ENCODE measurements at regions not wholly inside any gene's neighbourhood (a gene's known extent, or its start where the extent isn't known, plus 50 kb on each side); places are given as distances from the start of the nearest gene placed in this dataset.

- DNase-seq, result no peak
- H3K9me3 ChIP-seq, result no peaks in the 10 kb centered on the region
- no peaks in the 10 kb centered on the region for H3K36me3 ChIP-seq
- ATAC-seq (ENCODE audit: low FRiP score in 2 of 2), result no peak
- no peak overlapping the region for H3K27ac ChIP-seq
- no peaks in the 10 kb centered on the region for H3K4me1 ChIP-seq
- H3K27me3 ChIP-seq, result no peaks in the 10 kb centered on the region
- no peak overlapping the region for H3K4me3 ChIP-seq
- TF ChIP-seq CTCF (IDR thresholded peaks at IDR 0.05) (no peak), EP300 (IDR thresholded peaks at IDR 0.05) (no peak), POLR2AphosphoS5 (IDR thresholded peaks at IDR 0.05) (no peak), POLR2A (IDR thresholded peaks at IDR 0.05) (no peak)
- 56 to 79% methylated on average over 1 of the region's 1 CpG for WGBS, 2 donors
Observed at GRCh38 chr2:2519381-2519780, 188.3 kb upstream of the MYT1L start.

GRCh38 chr2:2517399-2517798 lies 186.3 kb upstream of the MYT1L start:
- TF ChIP-seq EP300 (IDR thresholded peaks at IDR 0.05), result no peak
- no peak for TF ChIP-seq POLR2A (IDR thresholded peaks at IDR 0.05)
- no peak for TF ChIP-seq POLR2AphosphoS5 (IDR thresholded peaks at IDR 0.05)
- TF ChIP-seq CTCF (IDR thresholded peaks at IDR 0.05), result no peak
- no peak overlapping the region for H3K4me3 ChIP-seq
- H3K27me3 ChIP-seq, result no peaks in the 10 kb centered on the region
- H3K27ac ChIP-seq, result no peak overlapping the region
- 61 to 100% methylated on average over 1 to 2 of the region's 2 CpGs for WGBS, 2 donors
- no peak for DNase-seq
- ATAC-seq (ENCODE audit: low FRiP score in 2 of 2), result no peak
- H3K9me3 ChIP-seq, result no peaks in the 10 kb centered on the region
- no peaks in the 10 kb centered on the region for H3K4me1 ChIP-seq
- H3K36me3 ChIP-seq, result no peaks in the 10 kb centered on the region

- Histone ChIP-seq H3K36me3 (no peaks in the 10 kb centered on the region), H3K27me3 (no peaks in the 10 kb centered on the region), H3K4me1 (no peaks in the 10 kb centered on the region), H3K27ac (no peak overlapping the region), H3K4me3 (no peak overlapping the region), H3K9me3 (no peaks in the 10 kb centered on the region)
- 83 to 88% methylated on average over 14 of the region's 14 CpGs for WGBS, 2 donors
- ATAC-seq (ENCODE audit: low FRiP score in 2 of 2) (no peak), DNase-seq (peak in 1 of 2 donors; percentile 20)
- no peak for TF ChIP-seq EP300 (IDR thresholded peaks at IDR 0.05)
- no peak for TF ChIP-seq POLR2A (IDR thresholded peaks at IDR 0.05)
Observed at GRCh38 chr2:2516386-2516785, 185.3 kb upstream of the MYT1L start.

- DNase-seq (peak in 1 of 2 donors; percentile 32), ATAC-seq (ENCODE audit: low FRiP score in 2 of 2) (no peak)
- no peak overlapping the region for H3K27ac ChIP-seq
- H3K27me3 ChIP-seq, result no peaks in the 10 kb centered on the region
- no peak for TF ChIP-seq POLR2AphosphoS5 (IDR thresholded peaks at IDR 0.05)
- TF ChIP-seq EP300 (IDR thresholded peaks at IDR 0.05), result no peak
- no peak for TF ChIP-seq CTCF (IDR thresholded peaks at IDR 0.05)
- no peak for TF ChIP-seq POLR2A (IDR thresholded peaks at IDR 0.05)
- H3K36me3 ChIP-seq, result no peaks in the 10 kb centered on the region
- WGBS, 2 donors, result 82 to 83% methylated on average over 10 of the region's 10 CpGs
- no peak overlapping the region for H3K4me3 ChIP-seq
- no peaks in the 10 kb centered on the region for H3K9me3 ChIP-seq
- no peaks in the 10 kb centered on the region for H3K4me1 ChIP-seq
Observed at GRCh38 chr2:2512931-2513330, 181.9 kb upstream of the MYT1L start.

- DNase-seq, result peak in 1 of 2 donors; percentile 59
- TF ChIP-seq EP300 (IDR thresholded peaks at IDR 0.05) (no peak), POLR2AphosphoS5 (IDR thresholded peaks at IDR 0.05) (no peak), CTCF (IDR thresholded peaks at IDR 0.05) (no peak), POLR2A (IDR thresholded peaks at IDR 0.05) (no peak)
Observed at GRCh38 chr2:2507417-2507997, 176.4 kb upstream of the MYT1L start.

More at GRCh38 chr2:2507417-2507997, 176.4 kb upstream of the MYT1L start:
- no peaks in the 10 kb centered on the region for H3K9me3 ChIP-seq
- no peak for ATAC-seq (ENCODE audit: low FRiP score in 2 of 2)
- H3K27me3 ChIP-seq, result no peaks in the 10 kb centered on the region
- no peak overlapping the region for H3K27ac ChIP-seq
- no peaks in the 10 kb centered on the region for H3K36me3 ChIP-seq
- no peak overlapping the region for H3K4me3 ChIP-seq
- WGBS, 2 donors, result 76 to 83% methylated on average over 11 to 20 of the region's 20 CpGs
- H3K4me1 ChIP-seq, result no peaks in the 10 kb centered on the region
